H1 (cell line): ENCODE measurements at regions not wholly inside any gene's neighbourhood (a gene's known extent, or its start where the extent isn't known, plus 50 kb on each side); places are given as distances from the start of the nearest gene placed in this dataset.

Experiments used
- BACH1 ChIP-seq: IDR thresholded peaks from 2 replicates; pipeline ENCODE4 v1.6.1; 2012; ENCODE audit warnings: low read length, improper control_type of control experiment
- EP300 ChIP-seq, 2 experiments: IDR thresholded peaks; 1 replicate in 1 of 2; 2 replicates in 1 of 2; pipeline ENCODE4 v1.6.1; 2011 to 2012; ENCODE audit warnings: low read depth in 2 of 2, low read length in 2 of 2, mild to moderate bottlenecking in 2 of 2, borderline replicate concordance in 1 of 2, inconsistent platforms in 1 of 2, moderate library complexity in 1 of 2
- POLR2A ChIP-seq, 2 experiments: IDR thresholded peaks; 1 replicate in 1 of 2; 2 replicates in 1 of 2; pipeline ENCODE4 v1.6.1; 2011; ENCODE audit warnings: low read depth in 2 of 2, low read length in 2 of 2, mild to moderate bottlenecking in 2 of 2; ENCODE audit errors: control extremely low read depth in 1 of 2
- RFX5 ChIP-seq: IDR thresholded peaks from 2 replicates; pipeline ENCODE4 v1.6.1; 2011; ENCODE audit warnings: low read depth, low read length, improper control_type of control experiment, borderline replicate concordance
- SIN3A ChIP-seq, 2 experiments: IDR thresholded peaks in 1 of 2; conservative IDR thresholded peaks in 1 of 2; 2 replicates each; pipeline ENCODE4 v1.6.1; 2011 to 2012; ENCODE audit warnings: low read length in 2 of 2, improper control_type of control experiment in 1 of 2, low read depth in 1 of 2, mild to moderate bottlenecking in 1 of 2
- SRF ChIP-seq: IDR thresholded peaks from 2 replicates; pipeline ENCODE4 v1.6.1; 2011; ENCODE audit warnings: mild to moderate bottlenecking, low read depth, low read length, moderate library complexity
- TF ChIP-seq, protein P1 (sequence below), 3 experiments: IDR thresholded peaks; 1 replicate in 2 of 3; 2 replicates in 1 of 3; pipeline versions ENCODE4 v1.5.1 to v1.6.1; 2011; ENCODE audit warnings: low read length in 3 of 3, mild to moderate bottlenecking in 3 of 3, inconsistent platforms in 2 of 3, low read depth in 1 of 3, moderate library complexity in 1 of 3; ENCODE audit not compliant: insufficient read depth in 1 of 3; ENCODE audit errors: control extremely low read depth in 1 of 3

DNA sequence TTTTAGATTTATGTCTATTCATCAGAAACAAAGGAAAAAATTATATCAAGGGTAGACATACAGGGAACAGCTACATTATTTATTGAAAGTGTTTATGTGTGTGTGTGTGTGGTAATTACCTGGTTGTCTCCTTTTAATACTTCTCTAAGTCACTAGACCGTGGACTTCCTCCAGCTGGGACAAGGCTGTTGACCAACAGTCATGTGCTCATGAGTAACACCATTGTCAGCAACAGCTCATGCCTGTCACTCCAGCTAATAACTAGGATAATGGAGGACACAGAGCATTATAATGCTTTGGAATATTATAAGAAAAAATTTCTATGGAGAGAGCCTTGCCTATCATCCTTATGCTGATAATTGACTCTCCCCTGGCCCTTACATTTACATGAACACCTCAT is 125.3 kb upstream of the SALL1 start:
- TF ChIP-seq, protein P1, sequence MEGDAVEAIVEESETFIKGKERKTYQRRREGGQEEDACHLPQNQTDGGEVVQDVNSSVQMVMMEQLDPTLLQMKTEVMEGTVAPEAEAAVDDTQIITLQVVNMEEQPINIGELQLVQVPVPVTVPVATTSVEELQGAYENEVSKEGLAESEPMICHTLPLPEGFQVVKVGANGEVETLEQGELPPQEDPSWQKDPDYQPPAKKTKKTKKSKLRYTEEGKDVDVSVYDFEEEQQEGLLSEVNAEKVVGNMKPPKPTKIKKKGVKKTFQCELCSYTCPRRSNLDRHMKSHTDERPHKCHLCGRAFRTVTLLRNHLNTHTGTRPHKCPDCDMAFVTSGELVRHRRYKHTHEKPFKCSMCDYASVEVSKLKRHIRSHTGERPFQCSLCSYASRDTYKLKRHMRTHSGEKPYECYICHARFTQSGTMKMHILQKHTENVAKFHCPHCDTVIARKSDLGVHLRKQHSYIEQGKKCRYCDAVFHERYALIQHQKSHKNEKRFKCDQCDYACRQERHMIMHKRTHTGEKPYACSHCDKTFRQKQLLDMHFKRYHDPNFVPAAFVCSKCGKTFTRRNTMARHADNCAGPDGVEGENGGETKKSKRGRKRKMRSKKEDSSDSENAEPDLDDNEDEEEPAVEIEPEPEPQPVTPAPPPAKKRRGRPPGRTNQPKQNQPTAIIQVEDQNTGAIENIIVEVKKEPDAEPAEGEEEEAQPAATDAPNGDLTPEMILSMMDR (IDR thresholded peaks at IDR 0.05; ENCODE audit: control extremely low read depth in 1 of 3, insufficient read depth in 1 of 3, low read depth in 1 of 3, low read length in 3 of 3) = no peak
- TF ChIP-seq BACH1 (no peak), SRF (no peak), RFX5 (no peak), POLR2A (IDR thresholded peaks at IDR 0.05; ENCODE audit: control extremely low read depth in 1 of 2, low read depth in 2 of 2, low read length in 2 of 2) (no peak), EP300 (IDR thresholded peaks at IDR 0.05; ENCODE audit: borderline replicate concordance in 1 of 2, low read depth in 2 of 2, low read length in 2 of 2) (no peak), SIN3A (conservative IDR thresholded peaks at IDR 0.05 in 1 of 2, IDR thresholded peaks at IDR 0.05 in 1 of 2; ENCODE audit: low read depth in 1 of 2, low read length in 2 of 2) (no peak)
